NT2/D1 (cell line): ENCODE measurements at regions not wholly inside any gene's neighbourhood (a gene's known extent, or its start where the extent isn't known, plus 50 kb on each side); places are given as distances from the start of the nearest gene placed in this dataset.

Experiments used
- SUZ12 ChIP-seq: IDR thresholded peaks from 2 replicates; pipeline ENCODE4 v1.6.1; 2011; ENCODE audit not compliant: insufficient read length, insufficient read depth; ENCODE audit errors: extremely low read depth
- YY1 ChIP-seq: IDR thresholded peaks from 2 replicates; pipeline ENCODE4 v1.6.1; 2011; ENCODE audit not compliant: insufficient read length, insufficient read depth
- ZNF274 ChIP-seq: IDR thresholded peaks from 2 replicates; pipeline ENCODE4 v1.6.1; 2011; ENCODE audit warnings: mild to moderate bottlenecking, low read depth, low read length

GRCh38 chr6:79399499-79399898 lies 137.7 kb downstream of the LCA5 start:
- TF ChIP-seq YY1 (no peak), ZNF274 (no peak), SUZ12 (no peak)
